Suprapubic skin (tissue), 4 donors: ENCODE measurements at regions not wholly inside any gene's neighbourhood (a gene's known extent, or its start where the extent isn't known, plus 50 kb on each side); places are given as distances from the start of the nearest gene placed in this dataset.
A peak's percentile ranks its signal among the peaks of the same experiment; 100 is the strongest.

Experiments
- DNase-seq, 2 donors: peaks; one replicate each; pipeline ENCODE4 v3.0.0-alpha.2; 2019; ENCODE audit warnings: low spot score in 2 of 2
- H3K27ac ChIP-seq: fragments of 200-600 bp; sonication (generic); one replicate; pipeline ENCODE4 v1.5.1; 2019
- H3K27me3 ChIP-seq: fragments of 200-600 bp; sonication (generic); one replicate; pipeline ENCODE4 v1.5.1; 2019
- H3K36me3 ChIP-seq: fragments of 200-600 bp; sonication (generic); one replicate; pipeline ENCODE4 v1.5.1; 2019
- H3K4me1 ChIP-seq: fragments of 200-600 bp; sonication (generic); one replicate; pipeline ENCODE4 v1.5.1; 2019
- H3K4me3 ChIP-seq: fragments of 200-600 bp; sonication (generic); one replicate; pipeline ENCODE4 v1.5.1; 2019; ENCODE audit warnings: mild to moderate bottlenecking
- H3K9me3 ChIP-seq: fragments of 200-600 bp; sonication (generic); one replicate; pipeline ENCODE4 v1.5.1; 2019
- CTCF ChIP-seq, 2 donors: fragments of 200-600 bp in 1 of 2; fragments of 450-650 bp in 1 of 2; sonication (generic) in 1 of 2; IDR thresholded peaks; one replicate each; pipeline ENCODE4 v1.5.1; 2016 to 2019; ENCODE audit warnings: antibody characterized with exemption in 2 of 2, mild to moderate bottlenecking in 1 of 2, moderate library complexity in 1 of 2
- EP300 ChIP-seq: sonication (generic); formaldehyde crosslinking; IDR thresholded peaks from one replicate; pipeline ENCODE4 v1.6.1; 2017; ENCODE audit warnings: antibody characterized with exemption
- POLR2A ChIP-seq, 2 donors: fragments of 450-650 bp; IDR thresholded peaks; one replicate each; pipeline ENCODE4 v1.6.1; 2017; ENCODE audit warnings: antibody characterized with exemption in 2 of 2, mild to moderate bottlenecking in 2 of 2, moderate library complexity in 2 of 2
- POLR2AphosphoS5 ChIP-seq, 3 donors: sonication (generic); formaldehyde crosslinking; IDR thresholded peaks; one replicate each; pipeline ENCODE4 v1.6.1; 2017; ENCODE audit warnings: antibody characterized with exemption in 3 of 3
- WGBS: methylation state at CpG from one replicate; pipeline ENCODE4 v1.1.5; 2018; 5-methylcytosine and 5-hydroxymethylcytosine counted together

- TF ChIP-seq EP300 (no peak), POLR2AphosphoS5 (IDR thresholded peaks at IDR 0.05) (no peak), POLR2A (IDR thresholded peaks at IDR 0.05) (no peak), CTCF (IDR thresholded peaks at IDR 0.05) (no peak)
- DNase-seq: peak in 1 of 2 donors; percentile 55
- H3K9me3 ChIP-seq: no peaks in the 10 kb centered on the region
- H3K4me3 ChIP-seq: no peak overlapping the region
- 28% methylated on average over 6 of the region's 6 CpGs for WGBS
- H3K36me3 ChIP-seq: no peaks in the 10 kb centered on the region
- H3K27me3 ChIP-seq: no peaks in the 10 kb centered on the region
- H3K27ac ChIP-seq: no peak overlapping the region
- no peaks in the 10 kb centered on the region for H3K4me1 ChIP-seq
Measured at GRCh38 chr6:101296169-101296960, 97.1 kb upstream of the GRIK2 start.

GRCh38 chr6:101302593-101302992 lies 90.9 kb upstream of the GRIK2 start:
- H3K36me3 ChIP-seq: no peaks in the 10 kb centered on the region
- WGBS: 94% methylated on average over 1 of the region's 1 CpG
- no peaks in the 10 kb centered on the region for H3K27me3 ChIP-seq
- no peaks in the 10 kb centered on the region for H3K4me1 ChIP-seq
- H3K27ac ChIP-seq: no peak overlapping the region
- peaks cover 4% of the 10 kb centered on the region for H3K9me3 ChIP-seq
- no peak for DNase-seq
- H3K4me3 ChIP-seq: no peak overlapping the region
- TF ChIP-seq POLR2AphosphoS5 (IDR thresholded peaks at IDR 0.05): no peak
- TF ChIP-seq POLR2A (IDR thresholded peaks at IDR 0.05): no peak
- no peak for TF ChIP-seq EP300
- TF ChIP-seq CTCF (IDR thresholded peaks at IDR 0.05): no peak

- TF ChIP-seq CTCF (IDR thresholded peaks at IDR 0.05) (no peak), POLR2AphosphoS5 (IDR thresholded peaks at IDR 0.05) (no peak), EP300 (no peak), POLR2A (IDR thresholded peaks at IDR 0.05) (no peak)
- Histone ChIP-seq H3K9me3 (peaks cover 4% of the 10 kb centered on the region), H3K4me3 (no peak overlapping the region), H3K36me3 (no peaks in the 10 kb centered on the region), H3K27me3 (no peaks in the 10 kb centered on the region), H3K27ac (no peak overlapping the region), H3K4me1 (no peaks in the 10 kb centered on the region)
- 90% methylated on average over 2 of the region's 2 CpGs for WGBS
- no peak for DNase-seq
Measured at GRCh38 chr6:101303495-101303894, 90.0 kb upstream of the GRIK2 start.

GRCh38 chr6:101312652-101313051 lies 80.9 kb upstream of the GRIK2 start:
- no peaks in the 10 kb centered on the region for H3K27me3 ChIP-seq
- DNase-seq: no peak
- no peaks in the 10 kb centered on the region for H3K36me3 ChIP-seq
- H3K27ac ChIP-seq: no peak overlapping the region
- TF ChIP-seq POLR2AphosphoS5 (IDR thresholded peaks at IDR 0.05) (no peak), EP300 (no peak), POLR2A (IDR thresholded peaks at IDR 0.05) (no peak), CTCF (IDR thresholded peaks at IDR 0.05) (no peak)
- no peaks in the 10 kb centered on the region for H3K4me1 ChIP-seq
- WGBS: 76% methylated on average over 2 of the region's 2 CpGs
- H3K4me3 ChIP-seq: no peak overlapping the region
- no peaks in the 10 kb centered on the region for H3K9me3 ChIP-seq

- H3K27me3 ChIP-seq: no peaks in the 10 kb centered on the region
- no peak for TF ChIP-seq POLR2A (IDR thresholded peaks at IDR 0.05)
- no peak for TF ChIP-seq EP300
- no peak for TF ChIP-seq POLR2AphosphoS5 (IDR thresholded peaks at IDR 0.05)
- no peak for TF ChIP-seq CTCF (IDR thresholded peaks at IDR 0.05)
- H3K9me3 ChIP-seq: no peaks in the 10 kb centered on the region
- H3K27ac ChIP-seq: no peak overlapping the region
- 70% methylated on average over 2 of the region's 2 CpGs for WGBS
- H3K4me1 ChIP-seq: no peaks in the 10 kb centered on the region
- H3K36me3 ChIP-seq: no peaks in the 10 kb centered on the region
- no peak for DNase-seq
- no peak overlapping the region for H3K4me3 ChIP-seq
Measured at GRCh38 chr6:101322921-101323320, 70.6 kb upstream of the GRIK2 start.
